ENCODE measurements at regions not wholly inside any gene's neighbourhood (a gene's known extent, or its start where the extent isn't known, plus 50 kb on each side); places are given as distances from the start of the nearest gene placed in this dataset.

DNA sequence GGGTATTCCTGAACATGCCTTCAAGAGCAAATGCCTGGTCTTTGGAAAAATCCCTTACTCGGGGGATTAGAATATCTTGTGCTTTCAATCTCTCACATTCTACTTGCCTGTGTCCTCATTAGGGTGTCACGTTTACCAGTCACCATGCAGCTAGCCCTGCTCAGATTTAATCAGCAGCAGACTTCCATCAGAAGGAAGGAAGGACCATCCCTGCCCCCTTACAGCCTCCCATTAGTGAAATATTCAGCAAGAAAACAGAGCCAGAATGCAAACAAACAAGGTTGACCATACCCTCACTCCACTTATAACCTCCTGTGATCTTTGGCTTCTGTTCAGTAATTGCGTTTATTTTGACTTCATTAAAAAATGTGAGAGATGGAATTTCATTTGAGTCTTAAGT is 208.6 kb downstream of the CXCL12 start:
- H3K27me3 ChIP-seq, result no peaks in the 10 kb centered on the region
- no peaks in the 10 kb centered on the region for H3K36me3 ChIP-seq
- no peak overlapping the region for H3K4me3 ChIP-seq
- H3K4me1 ChIP-seq, result peaks cover 0 to 18% (median 0%) of the 10 kb centered on the region in 4 donors
- no peak overlapping the region for H3K27ac ChIP-seq
- 59% methylated on average over 3 of the region's 3 CpGs for WGBS, 2 donors
- TF ChIP-seq POLR2A (IDR thresholded peaks at IDR 0.05) (no peak), EP300 (IDR thresholded peaks at IDR 0.05) (no peak)
- TF ChIP-seq, protein P1, sequence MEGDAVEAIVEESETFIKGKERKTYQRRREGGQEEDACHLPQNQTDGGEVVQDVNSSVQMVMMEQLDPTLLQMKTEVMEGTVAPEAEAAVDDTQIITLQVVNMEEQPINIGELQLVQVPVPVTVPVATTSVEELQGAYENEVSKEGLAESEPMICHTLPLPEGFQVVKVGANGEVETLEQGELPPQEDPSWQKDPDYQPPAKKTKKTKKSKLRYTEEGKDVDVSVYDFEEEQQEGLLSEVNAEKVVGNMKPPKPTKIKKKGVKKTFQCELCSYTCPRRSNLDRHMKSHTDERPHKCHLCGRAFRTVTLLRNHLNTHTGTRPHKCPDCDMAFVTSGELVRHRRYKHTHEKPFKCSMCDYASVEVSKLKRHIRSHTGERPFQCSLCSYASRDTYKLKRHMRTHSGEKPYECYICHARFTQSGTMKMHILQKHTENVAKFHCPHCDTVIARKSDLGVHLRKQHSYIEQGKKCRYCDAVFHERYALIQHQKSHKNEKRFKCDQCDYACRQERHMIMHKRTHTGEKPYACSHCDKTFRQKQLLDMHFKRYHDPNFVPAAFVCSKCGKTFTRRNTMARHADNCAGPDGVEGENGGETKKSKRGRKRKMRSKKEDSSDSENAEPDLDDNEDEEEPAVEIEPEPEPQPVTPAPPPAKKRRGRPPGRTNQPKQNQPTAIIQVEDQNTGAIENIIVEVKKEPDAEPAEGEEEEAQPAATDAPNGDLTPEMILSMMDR (IDR thresholded peaks at IDR 0.05), result no peak
- no peak for DNase-seq (ENCODE audit: low spot score in 2 of 2)
- no peaks in the 10 kb centered on the region for H3K9me3 ChIP-seq

DNA sequence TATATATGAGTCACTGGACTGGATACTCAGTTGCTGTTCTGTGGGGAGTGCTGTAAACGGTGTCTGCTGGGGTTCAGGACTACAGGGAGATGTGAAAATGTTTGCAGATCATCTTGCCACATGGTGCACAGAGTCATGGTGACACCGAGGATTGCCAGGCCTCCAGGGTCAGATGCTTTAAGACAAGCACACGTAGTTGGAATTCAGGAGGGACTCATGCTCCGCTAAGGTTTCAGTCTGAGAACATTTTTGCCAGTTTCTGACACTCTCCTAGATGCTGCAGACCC is 211.3 kb downstream of the CXCL12 start:
- Histone ChIP-seq H3K27ac (no peak overlapping the region), H3K27me3 (no peaks in the 10 kb centered on the region), H3K36me3 (no peaks in the 10 kb centered on the region), H3K4me1 (peaks cover 0 to 14% (median 0%) of the 10 kb centered on the region in 4 donors), H3K9me3 (no peaks in the 10 kb centered on the region), H3K4me3 (no peak overlapping the region)
- no peak for DNase-seq (ENCODE audit: low spot score in 2 of 2)
- TF ChIP-seq POLR2A (IDR thresholded peaks at IDR 0.05) (no peak), EP300 (IDR thresholded peaks at IDR 0.05) (no peak)
- TF ChIP-seq, protein P1 (IDR thresholded peaks at IDR 0.05), result no peak
- 57 to 65% methylated on average over 4 of the region's 4 CpGs for whole genome bisulfite sequencing, 2 donors

DNA sequence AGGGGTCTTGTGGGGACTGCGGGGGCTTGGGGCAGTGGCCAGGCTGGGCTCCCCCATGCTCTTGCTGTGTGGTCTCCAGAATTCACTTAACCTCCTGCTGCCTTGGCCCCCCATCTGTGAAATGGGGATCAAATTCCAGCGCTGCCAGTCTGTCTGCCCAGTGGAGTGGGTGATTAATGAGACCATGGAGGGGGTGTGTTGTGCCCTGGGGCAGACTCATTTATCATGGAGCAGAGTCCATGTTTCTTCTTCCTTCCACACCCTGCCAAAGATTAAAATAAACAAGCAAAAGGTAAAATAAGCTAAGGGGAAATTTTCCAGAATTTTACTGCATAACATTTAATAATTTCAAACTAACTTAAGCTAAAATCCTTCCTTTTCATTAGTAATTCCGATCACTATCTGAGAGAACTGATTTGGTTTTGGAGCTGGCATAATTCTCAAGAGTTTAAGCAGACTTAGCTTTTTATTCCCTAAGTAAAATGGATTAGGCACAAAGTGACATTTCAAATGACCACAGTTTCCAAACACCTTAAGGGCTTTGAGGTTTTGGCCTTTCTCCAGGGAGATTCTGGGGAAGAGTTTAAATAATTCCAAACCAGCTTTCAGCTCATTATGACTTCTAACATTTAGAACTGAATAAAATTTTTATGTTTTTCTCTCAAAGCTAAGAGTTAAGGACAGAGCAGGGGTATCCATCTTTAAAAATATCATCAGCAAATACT is 211.9 kb downstream of the CXCL12 start:
- Histone ChIP-seq H3K36me3 (no peaks in the 10 kb centered on the region), H3K4me1 (peaks cover 0 to 14% (median 0%) of the 10 kb centered on the region in 4 donors), H3K4me3 (no peak overlapping the region), H3K27ac (no peak overlapping the region), H3K9me3 (no peaks in the 10 kb centered on the region), H3K27me3 (no peaks in the 10 kb centered on the region)
- WGBS, 2 donors, result 44 to 70% methylated on average over 2 to 3 of the region's 3 CpGs
- DNase-seq (ENCODE audit: low spot score in 2 of 2), result no peak
- no peak for TF ChIP-seq POLR2A (IDR thresholded peaks at IDR 0.05)
- TF ChIP-seq, protein P1 (IDR thresholded peaks at IDR 0.05), result no peak

DNA sequence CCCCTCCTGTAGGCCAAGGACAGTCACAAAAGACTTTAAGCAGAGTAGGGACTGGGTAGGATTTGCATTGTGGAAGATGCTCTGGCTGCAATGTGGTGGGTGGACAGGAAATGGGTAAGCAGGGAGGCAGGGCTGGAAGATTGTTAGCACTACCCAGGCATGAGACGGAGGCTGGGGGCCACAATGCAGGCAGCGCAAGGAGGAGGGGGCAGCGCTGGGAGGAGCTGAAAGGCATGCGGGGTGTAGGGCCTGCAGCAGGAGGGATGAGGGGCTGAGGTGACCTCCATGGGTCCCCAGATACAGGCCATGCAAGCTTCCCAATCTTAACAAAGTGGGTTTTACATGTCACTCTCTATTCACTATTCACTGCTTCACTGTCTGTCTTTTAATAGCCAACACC is 213.1 kb downstream of the CXCL12 start:
- 63 to 93% methylated on average over 4 of the region's 4 CpGs for WGBS, 2 donors
- no peak for TF ChIP-seq EP300 (IDR thresholded peaks at IDR 0.05)
- TF ChIP-seq, protein P1 (IDR thresholded peaks at IDR 0.05), result no peak
- TF ChIP-seq POLR2A (IDR thresholded peaks at IDR 0.05), result no peak
- H3K36me3 ChIP-seq, result no peaks in the 10 kb centered on the region

DNA sequence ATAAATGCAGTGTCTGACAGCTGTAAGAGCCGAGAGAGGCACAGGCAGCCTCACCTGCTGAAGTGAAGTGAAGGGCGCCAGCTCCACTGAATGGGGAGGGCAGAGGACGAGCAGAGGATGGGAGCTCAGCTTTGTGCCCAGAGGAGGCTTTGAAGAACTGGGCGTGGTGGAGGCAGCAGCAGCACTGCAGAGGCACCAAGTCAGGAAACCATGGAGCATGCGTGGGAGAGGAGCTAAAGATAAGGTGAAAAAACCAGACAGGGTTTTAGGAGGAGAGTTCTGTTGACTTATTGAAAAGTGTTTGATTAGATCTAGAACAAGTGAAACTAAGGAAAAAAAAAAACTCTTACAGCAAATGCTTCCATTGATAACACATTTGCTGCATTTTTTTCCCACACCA is 216.4 kb downstream of the CXCL12 start:
- WGBS, 2 donors, result 91 to 94% methylated on average over 5 of the region's 5 CpGs
- no peaks in the 10 kb centered on the region for H3K27me3 ChIP-seq
- H3K4me3 ChIP-seq, result no peak overlapping the region
- no peak for DNase-seq (ENCODE audit: low spot score in 2 of 2)
- no peak overlapping the region for H3K27ac ChIP-seq
- H3K36me3 ChIP-seq, result no peaks in the 10 kb centered on the region
- peaks cover 0 to 27% (median 0%) of the 10 kb centered on the region in 4 donors for H3K4me1 ChIP-seq
- no peak for TF ChIP-seq POLR2A (IDR thresholded peaks at IDR 0.05)
- TF ChIP-seq, protein P1 (IDR thresholded peaks at IDR 0.05), result no peak
- no peak for TF ChIP-seq EP300 (IDR thresholded peaks at IDR 0.05)
- no peaks in the 10 kb centered on the region for H3K9me3 ChIP-seq

More for the DNA sequence above, 213.1 kb downstream of the CXCL12 start:
- Histone ChIP-seq H3K27ac (no peak overlapping the region), H3K27me3 (no peaks in the 10 kb centered on the region), H3K9me3 (no peaks in the 10 kb centered on the region), H3K4me1 (peaks cover 0 to 25% (median 0%) of the 10 kb centered on the region in 4 donors), H3K4me3 (no peak overlapping the region)
- DNase-seq (ENCODE audit: low spot score in 2 of 2), result no peak

All from tibial nerve (tissue), 4 donors.